ENCODE measurements at regions not wholly inside any gene's neighbourhood (a gene's known extent, or its start where the extent isn't known, plus 50 kb on each side); places are given as distances from the start of the nearest gene placed in this dataset.
"Not testable (repeated sequence)": the region's sequence is repeated elsewhere in the genome, so short reads cannot be mapped to it uniquely, and the experiment has no call there.

- TF ChIP-seq CTCF (IDR thresholded peaks at IDR 0.05; ENCODE audit: low read depth, low read length, poor library complexity, severe bottlenecking); EZH2phosphoT487 (IDR thresholded peaks at IDR 0.05; ENCODE audit: borderline replicate concordance, low read length): not testable (repeated sequence)
Measured at GRCh38 chr7:51389952-51390351, 73.3 kb upstream of the COBL start.

Data from DOHH2 (cell line).